Upper lobe of left lung (tissue), 4 donors: ENCODE measurements at regions not wholly inside any gene's neighbourhood (a gene's known extent, or its start where the extent isn't known, plus 50 kb on each side); places are given as distances from the start of the nearest gene placed in this dataset.

ENCODE experiments used
- CTCF ChIP-seq, 6 experiments: fragments of 450-650 bp in 4 of 6; fragments of 200-600 bp in 2 of 6; sonication (generic) in 2 of 6; IDR thresholded peaks; one replicate each; pipeline ENCODE4 v1.5.1; 2016 to 2019; ENCODE audit warnings: antibody characterized with exemption in 6 of 6
- POLR2A ChIP-seq, 4 donors: fragments of 450-650 bp; IDR thresholded peaks; one replicate each; pipeline ENCODE4 v1.5.1; 2016 to 2017; ENCODE audit warnings: antibody characterized with exemption in 4 of 4, mild to moderate bottlenecking in 2 of 4
- POLR2AphosphoS5 ChIP-seq, 2 donors: sonication (generic); formaldehyde crosslinking; IDR thresholded peaks; one replicate each; pipeline ENCODE4 v1.5.1; 2017; ENCODE audit warnings: antibody characterized with exemption in 2 of 2

GRCh38 chr16:8374586-8375231, 215.6 kb downstream of the TMEM114 start:
- TF ChIP-seq CTCF (IDR thresholded peaks at IDR 0.05) = no peak
- TF ChIP-seq POLR2AphosphoS5 (IDR thresholded peaks at IDR 0.05) = no peak
- no peak for TF ChIP-seq POLR2A (IDR thresholded peaks at IDR 0.05)
